NCI-H2227 (cell line): ENCODE measurements at regions not wholly inside any gene's neighbourhood (a gene's known extent, or its start where the extent isn't known, plus 50 kb on each side); places are given as distances from the start of the nearest gene placed in this dataset.
"Not testable (repeated sequence)": the region's sequence is repeated elsewhere in the genome, so short reads cannot be mapped to it uniquely, and the experiment has no call there.

Source experiments
- DNase-seq: peaks from one replicate; lab custom pipeline; 2025; ENCODE audit not compliant: unreplicated experiment; lab: John Stamatoyannopoulos, UW

DNA sequence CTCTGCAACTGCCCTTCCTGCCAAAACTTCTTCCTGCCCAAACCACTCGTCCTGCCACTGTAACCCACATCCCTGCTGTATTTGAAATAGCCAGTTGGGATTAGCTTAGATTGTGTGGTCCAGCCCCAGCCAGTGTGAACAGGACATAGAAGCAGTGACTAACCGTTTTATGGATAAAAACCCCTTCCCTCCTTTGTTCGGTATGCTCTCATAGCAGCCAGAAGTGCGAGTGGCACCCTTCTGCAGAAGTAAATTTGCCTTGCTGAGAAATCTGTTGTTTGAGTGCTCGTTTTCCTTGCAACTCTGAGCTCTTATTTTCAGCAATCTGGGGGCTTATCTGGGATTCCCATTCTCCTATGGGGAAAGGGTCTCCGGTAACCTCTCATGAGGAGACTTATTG lies 470.0 kb downstream of the PRDM9 start:
- DNase-seq = no peak

DNA sequence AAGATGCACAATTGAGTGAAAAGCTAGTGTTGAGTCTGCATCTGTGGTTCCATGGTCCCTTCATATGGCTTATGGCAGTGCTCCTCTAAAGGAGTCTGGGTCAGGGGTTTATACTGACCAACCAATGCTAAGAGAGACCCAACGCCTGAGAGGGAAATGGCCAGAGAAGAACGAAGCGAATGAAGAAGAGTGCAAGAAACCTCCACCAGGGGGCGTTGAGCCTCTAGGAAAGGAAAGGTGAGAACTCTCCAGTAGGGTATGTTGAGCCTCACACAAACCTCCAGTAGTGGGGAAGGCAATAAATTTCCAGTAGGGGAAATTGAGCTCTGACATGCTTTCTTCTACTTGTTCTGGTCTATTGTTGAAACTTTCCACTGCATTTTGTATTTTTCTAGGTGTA lies 470.6 kb downstream of the PRDM9 start:
- no peak for DNase-seq

DNA sequence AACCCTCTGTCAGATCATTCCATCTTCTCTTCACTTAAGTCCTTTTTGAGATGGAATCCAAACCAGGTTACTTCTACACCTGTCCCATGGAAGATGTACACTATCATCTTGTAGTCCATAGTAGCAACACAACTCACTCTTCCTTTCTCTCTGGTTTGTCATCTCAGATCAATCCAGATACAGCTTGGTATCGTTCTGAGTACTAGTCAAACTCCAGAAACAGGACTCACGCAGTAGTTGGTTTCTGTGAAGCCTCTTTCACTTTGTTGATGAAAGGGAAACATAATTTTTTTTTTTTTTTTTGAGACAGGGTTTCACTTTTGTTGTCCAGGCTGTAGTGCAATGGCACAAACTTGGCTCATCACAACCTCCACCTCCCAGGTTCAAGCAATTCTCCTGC lies 484.0 kb downstream of the PRDM9 start:
- no peak for DNase-seq

- no peak for DNase-seq
Observed at GRCh38 chr5:23994581-23995370, 487.4 kb downstream of the PRDM9 start.

- no peak for DNase-seq
Observed at GRCh38 chr5:23996525-23996924, 489.1 kb downstream of the PRDM9 start.

DNA sequence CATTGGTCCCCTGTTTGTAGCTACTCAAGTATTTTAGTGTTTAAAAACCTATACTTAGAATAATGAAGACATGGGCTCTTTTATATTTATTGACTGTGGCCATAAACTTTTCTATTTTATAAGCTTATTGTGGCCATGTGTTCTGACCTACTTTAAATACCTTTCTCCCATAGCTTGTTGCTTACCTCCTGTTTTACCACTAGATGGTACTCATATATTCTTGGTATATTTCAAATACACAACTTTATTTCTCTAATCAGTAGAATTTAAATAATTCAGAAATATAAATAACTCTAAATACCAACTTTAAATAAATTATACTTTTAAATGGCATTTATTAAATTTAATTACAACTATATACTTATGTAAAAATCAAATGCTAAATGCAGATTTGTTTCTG lies 498.0 kb downstream of the PRDM9 start:
- DNase-seq = no peak

- not testable (repeated sequence) for DNase-seq
Observed at GRCh38 chr5:24017710-24018109, 510.3 kb downstream of the PRDM9 start.

DNA sequence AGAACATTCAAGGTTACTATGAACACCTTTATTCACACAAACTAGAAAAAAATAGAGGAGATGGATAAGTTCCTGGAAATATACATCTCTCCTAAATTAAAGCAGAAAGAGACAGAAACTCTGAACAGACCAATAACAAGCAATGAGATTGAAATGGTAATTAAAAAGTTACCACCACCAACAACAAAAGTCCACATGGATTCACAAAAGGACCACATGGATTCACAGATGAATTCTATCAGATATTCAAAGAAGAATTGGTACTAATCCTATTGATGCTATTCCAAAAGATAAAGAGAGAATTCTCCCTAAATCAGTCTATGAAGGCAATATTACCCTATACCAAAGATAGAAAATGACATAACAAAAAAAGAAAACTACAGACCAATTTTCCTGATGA lies 518.9 kb downstream of the PRDM9 start:
- no peak for DNase-seq

GRCh38 chr5:24042688-24043087 lies 535.3 kb downstream of the PRDM9 start:
- DNase-seq = no peak

GRCh38 chr5:24045046-24045445 lies 537.6 kb downstream of the PRDM9 start:
- DNase-seq = no peak

DNA sequence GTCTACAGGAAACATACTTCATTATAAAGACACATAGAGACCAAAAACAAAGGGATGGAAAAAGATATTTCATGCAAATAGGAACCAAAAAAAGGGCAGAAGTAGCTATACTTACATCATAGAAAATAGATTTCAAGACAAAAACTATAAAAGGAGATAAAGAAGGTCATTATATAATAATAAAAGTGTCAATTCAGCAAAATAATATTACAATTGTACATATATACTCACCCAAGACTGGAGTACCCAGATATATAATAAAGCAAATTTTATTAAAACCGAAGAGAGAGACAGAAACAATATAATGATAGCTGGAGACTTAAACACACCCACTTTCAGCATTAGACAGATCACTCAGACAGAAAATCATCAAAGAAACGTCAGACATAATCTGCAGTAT lies 546.3 kb downstream of the PRDM9 start:
- no peak for DNase-seq

- no peak for DNase-seq
Observed at GRCh38 chr5:24059006-24059405, 551.6 kb downstream of the PRDM9 start.

DNA sequence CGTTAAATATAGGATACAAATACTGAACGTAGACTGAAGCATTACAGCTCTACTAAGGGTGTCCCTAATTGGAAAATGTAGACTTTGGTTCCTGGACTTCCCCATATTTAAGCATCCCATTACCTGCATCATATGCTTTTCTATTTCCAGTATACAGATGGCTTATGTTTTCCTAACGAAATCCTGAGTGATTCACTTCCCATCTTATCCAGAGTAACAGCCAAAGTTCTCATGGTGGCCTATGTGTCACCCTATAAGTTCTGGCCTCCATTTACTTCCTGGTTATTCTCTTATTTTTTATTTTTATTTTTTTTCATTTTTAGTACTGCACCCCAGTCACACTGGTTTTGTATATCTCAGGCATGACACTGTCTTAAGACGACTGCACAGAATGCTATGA lies 552.3 kb downstream of the PRDM9 start:
- no peak for DNase-seq

GRCh38 chr5:24065779-24066178 lies 558.4 kb downstream of the PRDM9 start:
- no peak for DNase-seq

DNA sequence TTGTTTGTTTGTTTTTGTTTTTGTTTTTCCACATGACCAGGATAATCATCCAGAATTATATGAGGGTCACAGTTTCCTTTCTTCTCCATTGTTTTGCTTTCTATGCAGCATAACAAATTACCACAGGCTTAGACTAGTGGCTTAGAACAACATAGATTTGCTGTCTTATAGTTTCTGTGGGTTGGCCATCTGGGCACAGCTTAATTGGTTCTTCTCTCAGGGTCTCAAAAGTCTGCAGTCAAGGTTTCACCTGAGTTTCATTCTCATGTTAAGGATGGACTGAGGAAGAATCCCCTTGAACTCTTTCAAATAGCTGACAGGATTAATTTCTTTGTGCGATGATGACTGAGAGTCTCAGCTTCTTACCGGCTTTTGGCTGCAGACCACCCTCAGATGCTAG lies 559.8 kb downstream of the PRDM9 start:
- no peak for DNase-seq

- DNase-seq = no peak
Observed at GRCh38 chr5:24068524-24068923, 561.1 kb downstream of the PRDM9 start.

- DNase-seq = no peak
Observed at GRCh38 chr5:24073107-24073506, 565.7 kb downstream of the PRDM9 start.

DNA sequence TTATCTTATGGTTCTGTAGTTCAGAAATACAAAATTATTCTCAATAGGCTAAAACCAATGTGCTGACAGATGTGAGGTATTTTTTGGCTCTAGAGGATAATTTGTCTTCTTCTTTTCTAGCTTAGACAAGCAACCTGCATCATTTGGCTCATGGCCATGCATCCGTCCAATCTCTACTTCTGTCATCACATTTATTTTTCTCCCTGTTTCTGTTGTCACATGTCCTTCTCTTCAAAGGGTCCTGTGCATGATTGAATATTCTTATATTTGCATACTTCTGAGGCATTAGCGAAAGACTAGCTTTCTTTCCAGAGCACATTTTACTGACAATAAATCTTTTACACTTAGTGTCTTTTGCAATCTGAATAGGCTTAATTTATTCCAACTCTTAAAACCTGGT lies 564.7 kb downstream of the CDH10 start:
- DNase-seq = no peak

DNA sequence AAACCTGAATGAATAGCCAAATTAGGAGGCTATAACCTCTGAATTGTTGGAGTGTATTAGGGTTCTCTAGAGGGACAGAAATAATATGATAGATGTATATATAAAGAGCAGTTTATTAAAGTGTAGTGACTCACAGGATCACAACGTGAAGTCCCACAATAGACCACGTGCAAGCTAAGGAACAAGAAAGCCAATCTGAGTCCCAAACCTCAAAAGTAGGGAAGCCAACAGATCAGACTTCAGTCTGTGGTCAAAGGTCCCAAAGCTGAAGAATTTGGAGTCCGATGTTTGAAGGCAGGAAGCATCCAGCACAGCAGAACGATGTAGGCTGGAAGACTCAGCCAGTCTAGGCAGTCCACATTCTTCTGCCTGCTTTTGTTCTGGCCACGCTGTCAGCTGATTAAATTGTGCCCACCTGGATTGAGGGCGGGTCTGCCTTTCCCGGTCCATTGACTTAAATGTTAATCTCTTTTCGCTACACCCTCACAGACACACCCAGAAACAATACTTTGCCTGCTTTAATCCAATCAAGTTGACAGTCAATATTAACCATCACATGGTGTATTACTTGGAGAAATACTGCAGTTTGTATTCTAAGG lies 550.6 kb downstream of the CDH10 start:
- no peak for DNase-seq

GRCh38 chr5:24102010-24102409 lies 542.8 kb downstream of the CDH10 start:
- DNase-seq = no peak

DNA sequence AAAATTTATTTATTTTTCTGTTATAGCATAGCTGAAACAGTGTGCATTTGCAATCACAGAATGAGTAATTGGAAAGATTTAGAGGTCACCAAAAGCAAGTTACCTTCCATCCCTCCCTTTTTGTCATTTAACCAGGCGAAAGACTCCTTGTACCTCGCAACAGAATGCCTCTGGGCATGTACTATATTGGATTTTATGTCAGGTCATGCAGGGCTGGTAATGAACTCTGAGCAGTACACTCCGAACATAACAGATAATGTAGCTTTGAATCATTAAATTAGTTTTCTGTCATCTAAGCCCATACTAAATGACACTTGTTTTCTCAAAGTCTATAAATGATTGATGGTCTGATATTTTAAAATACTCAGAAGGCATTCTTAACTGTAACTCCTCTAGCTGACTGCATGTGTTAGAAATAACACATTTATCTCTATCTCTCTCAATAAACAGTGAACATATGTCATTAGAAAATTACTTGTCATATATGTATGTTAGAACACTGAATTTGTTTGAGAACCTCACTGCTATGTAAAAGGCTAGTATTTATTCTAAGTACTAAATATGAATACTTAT lies 541.2 kb downstream of the CDH10 start:
- DNase-seq = no peak

GRCh38 chr5:24110004-24110615 lies 534.7 kb downstream of the CDH10 start:
- peak; percentile 46 for DNase-seq
